ENCODE measurements at regions not wholly inside any gene's neighbourhood (a gene's known extent, or its start where the extent isn't known, plus 50 kb on each side); places are given as distances from the start of the nearest gene placed in this dataset.
"Not testable (repeated sequence)": the region's sequence is repeated elsewhere in the genome, so short reads cannot be mapped to it uniquely, and the experiment has no call there.

- DNase-seq (ENCODE audit: low read depth in 3 of 3), result no peak
Measured at GRCh38 chr11:70592641-70593165, 194.4 kb downstream of the CTTN start.

GRCh38 chr11:70593446-70593983, 195.2 kb downstream of the CTTN start:
- no peak for DNase-seq (ENCODE audit: low read depth in 3 of 3)

GRCh38 chr11:70594031-70594430, 195.7 kb downstream of the CTTN start:
- DNase-seq (ENCODE audit: low read depth in 3 of 3), result no peak

GRCh38 chr11:70594606-70595005, 196.3 kb downstream of the CTTN start:
- DNase-seq (ENCODE audit: low read depth in 3 of 3), result no peak

- DNase-seq (ENCODE audit: low read depth in 3 of 3), result no peak
Measured at GRCh38 chr11:70595016-70595415, 196.7 kb downstream of the CTTN start.

- no peak for DNase-seq (ENCODE audit: low read depth in 3 of 3)
Measured at GRCh38 chr11:70595452-70595851, 197.1 kb downstream of the CTTN start.

GRCh38 chr11:70596091-70596490, 197.8 kb downstream of the CTTN start:
- DNase-seq (ENCODE audit: low read depth in 3 of 3), result no peak

GRCh38 chr11:70597006-70597555, 198.8 kb downstream of the CTTN start:
- no peak for DNase-seq (ENCODE audit: low read depth in 3 of 3)

- no peak for DNase-seq (ENCODE audit: low read depth in 3 of 3)
Measured at GRCh38 chr11:70597751-70598625, 199.7 kb downstream of the CTTN start.

- DNase-seq (ENCODE audit: low read depth in 3 of 3), result not testable (repeated sequence)
Measured at GRCh38 chr11:70600911-70601415, 202.6 kb downstream of the CTTN start.

GRCh38 chr11:70601861-70602538, 203.7 kb downstream of the CTTN start:
- no peak for DNase-seq (ENCODE audit: low read depth in 3 of 3)

GRCh38 chr11:70603114-70603755, 204.9 kb downstream of the CTTN start:
- no peak for DNase-seq (ENCODE audit: low read depth in 3 of 3)

- no peak for DNase-seq (ENCODE audit: low read depth in 3 of 3)
Measured at GRCh38 chr11:70603756-70604211, 205.5 kb downstream of the CTTN start.

GRCh38 chr11:70604221-70604620, 205.9 kb downstream of the CTTN start:
- DNase-seq (ENCODE audit: low read depth in 3 of 3), result no peak

- DNase-seq (ENCODE audit: low read depth in 3 of 3), result no peak
Measured at GRCh38 chr11:70604630-70605467, 206.5 kb downstream of the CTTN start.

- DNase-seq (ENCODE audit: low read depth in 3 of 3), result no peak
Measured at GRCh38 chr11:70605468-70605815, 207.1 kb downstream of the CTTN start.

GRCh38 chr11:70605846-70606245, 207.5 kb downstream of the CTTN start:
- no peak for DNase-seq (ENCODE audit: low read depth in 3 of 3)

- no peak for DNase-seq (ENCODE audit: low read depth in 3 of 3)
Measured at GRCh38 chr11:70606248-70606950, 208.1 kb downstream of the CTTN start.

GRCh38 chr11:70606951-70607330, 208.6 kb downstream of the CTTN start:
- no peak for DNase-seq (ENCODE audit: low read depth in 3 of 3)

- DNase-seq (ENCODE audit: low read depth in 3 of 3), result no peak
Measured at GRCh38 chr11:70607561-70607960, 209.2 kb downstream of the CTTN start.
